ENCODE measurements at regions not wholly inside any gene's neighbourhood (a gene's known extent, or its start where the extent isn't known, plus 50 kb on each side); places are given as distances from the start of the nearest gene placed in this dataset.

GRCh38 chr13:105338773-105339172 lies 1196.7 kb downstream of the EFNB2 start:
- in situ Hi-C loops (cut with MboI; ENCODE audit: low sequenced_read_pairs, unreplicated experiment), result no loop called here
- TF ChIP-seq, protein P1, sequence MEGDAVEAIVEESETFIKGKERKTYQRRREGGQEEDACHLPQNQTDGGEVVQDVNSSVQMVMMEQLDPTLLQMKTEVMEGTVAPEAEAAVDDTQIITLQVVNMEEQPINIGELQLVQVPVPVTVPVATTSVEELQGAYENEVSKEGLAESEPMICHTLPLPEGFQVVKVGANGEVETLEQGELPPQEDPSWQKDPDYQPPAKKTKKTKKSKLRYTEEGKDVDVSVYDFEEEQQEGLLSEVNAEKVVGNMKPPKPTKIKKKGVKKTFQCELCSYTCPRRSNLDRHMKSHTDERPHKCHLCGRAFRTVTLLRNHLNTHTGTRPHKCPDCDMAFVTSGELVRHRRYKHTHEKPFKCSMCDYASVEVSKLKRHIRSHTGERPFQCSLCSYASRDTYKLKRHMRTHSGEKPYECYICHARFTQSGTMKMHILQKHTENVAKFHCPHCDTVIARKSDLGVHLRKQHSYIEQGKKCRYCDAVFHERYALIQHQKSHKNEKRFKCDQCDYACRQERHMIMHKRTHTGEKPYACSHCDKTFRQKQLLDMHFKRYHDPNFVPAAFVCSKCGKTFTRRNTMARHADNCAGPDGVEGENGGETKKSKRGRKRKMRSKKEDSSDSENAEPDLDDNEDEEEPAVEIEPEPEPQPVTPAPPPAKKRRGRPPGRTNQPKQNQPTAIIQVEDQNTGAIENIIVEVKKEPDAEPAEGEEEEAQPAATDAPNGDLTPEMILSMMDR (IDR thresholded peaks at IDR 0.05; ENCODE audit: borderline replicate concordance, control extremely low read depth, extremely low read depth, insufficient read depth, missing control alignments), result no peak
- DNase-seq (ENCODE audit: low spot score), result no peak

DNA sequence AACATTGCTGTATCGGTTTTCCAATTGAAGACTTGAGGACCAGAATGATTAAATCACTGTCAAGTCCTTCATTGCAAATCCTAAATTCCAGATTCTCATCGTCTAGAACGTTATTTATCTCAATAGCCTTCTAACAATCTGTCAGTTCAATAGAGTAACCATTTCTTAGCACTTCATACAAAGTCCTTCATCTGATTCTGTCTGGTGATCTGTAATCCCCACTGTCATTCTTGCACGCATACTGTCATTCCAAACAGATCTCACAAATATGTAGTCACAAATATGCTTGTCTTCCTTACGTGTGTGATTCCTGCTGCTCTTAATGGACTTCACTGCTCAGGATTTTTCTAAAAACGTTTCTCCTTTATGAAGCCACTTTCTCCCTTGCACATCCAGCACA lies 1197.5 kb downstream of the EFNB2 start:
- DNase-seq (ENCODE audit: low spot score), result no peak
- TF ChIP-seq, protein P1 (IDR thresholded peaks at IDR 0.05; ENCODE audit: borderline replicate concordance, control extremely low read depth, extremely low read depth, insufficient read depth, missing control alignments), result no peak
- in situ Hi-C loops (cut with MboI; ENCODE audit: low sequenced_read_pairs, unreplicated experiment), result no loop called here

DNA sequence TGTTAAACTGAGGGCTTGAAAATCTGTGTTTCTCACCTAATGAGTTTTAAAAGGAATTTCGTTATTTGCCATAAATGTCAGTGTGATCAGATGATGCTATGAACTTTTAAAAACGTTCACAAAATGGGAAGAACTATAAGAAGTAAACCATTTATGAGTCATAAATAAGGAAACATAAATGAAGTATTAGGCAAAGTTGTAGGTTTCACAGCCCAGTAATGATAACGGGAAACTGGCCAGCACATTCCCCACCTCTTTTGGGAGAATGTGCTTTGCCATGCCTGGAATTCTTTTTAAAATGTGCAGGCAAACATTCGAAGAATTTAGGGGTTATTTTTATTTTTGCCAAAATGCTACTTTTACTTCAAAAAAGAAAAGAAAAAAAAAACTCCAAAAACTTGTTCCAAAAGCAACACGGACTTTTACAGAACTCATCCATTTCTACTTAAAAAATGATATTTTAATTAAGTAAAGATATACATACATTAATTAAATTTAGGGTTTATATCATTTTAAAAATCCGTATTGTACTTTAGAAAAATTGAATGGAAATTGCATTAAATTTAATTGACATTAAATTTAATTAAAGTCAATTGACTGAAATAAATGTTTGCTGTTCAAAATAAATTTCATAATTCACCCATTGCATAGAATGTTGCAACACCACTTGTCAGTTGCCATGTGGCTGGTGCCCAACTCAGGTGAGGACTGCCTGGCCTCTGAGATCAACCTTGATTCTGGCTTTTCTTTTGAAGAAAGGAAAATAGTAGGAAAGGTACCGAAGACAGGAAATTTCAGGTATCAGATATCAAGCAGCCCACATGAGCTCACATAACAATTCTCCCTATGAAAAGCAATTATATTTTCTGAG lies 1198.5 kb downstream of the EFNB2 start:
- in situ Hi-C loops (cut with MboI; ENCODE audit: low sequenced_read_pairs, unreplicated experiment), result no loop called here
- TF ChIP-seq, protein P1 (IDR thresholded peaks at IDR 0.05; ENCODE audit: borderline replicate concordance, control extremely low read depth, extremely low read depth, insufficient read depth, missing control alignments), result no peak
- DNase-seq (ENCODE audit: low spot score), result no peak

GRCh38 chr13:105334211-105334610 lies 1201.3 kb downstream of the EFNB2 start:
- in situ Hi-C loops (cut with MboI; ENCODE audit: low sequenced_read_pairs, unreplicated experiment), result no loop called here
- DNase-seq (ENCODE audit: low spot score), result no peak
- TF ChIP-seq, protein P1 (IDR thresholded peaks at IDR 0.05; ENCODE audit: borderline replicate concordance, control extremely low read depth, extremely low read depth, insufficient read depth, missing control alignments), result no peak

DNA sequence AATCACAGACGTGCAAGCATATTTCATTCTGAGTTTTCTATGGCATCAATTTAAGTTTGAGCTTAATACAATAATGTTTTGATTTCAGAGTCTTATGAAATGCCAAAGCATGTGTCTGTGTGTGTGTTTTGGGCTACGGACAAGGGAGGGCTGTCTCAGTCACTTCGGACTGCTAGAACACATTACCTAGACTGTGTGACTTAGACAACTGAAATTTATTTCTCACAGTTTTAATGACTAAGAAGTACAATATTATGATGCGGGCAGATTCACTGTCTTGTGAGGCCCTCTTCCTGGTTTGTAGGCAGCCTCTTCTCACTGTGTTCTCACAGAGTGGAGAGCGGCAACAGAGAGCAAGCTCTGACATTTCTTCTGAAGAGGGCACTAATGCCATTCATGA lies 1202.0 kb downstream of the EFNB2 start:
- TF ChIP-seq, protein P1 (IDR thresholded peaks at IDR 0.05; ENCODE audit: borderline replicate concordance, control extremely low read depth, extremely low read depth, insufficient read depth, missing control alignments), result no peak

GRCh38 chr13:105329359-105329758 lies 1206.1 kb downstream of the EFNB2 start:
- no peak for DNase-seq (ENCODE audit: low spot score)
- TF ChIP-seq, protein P1 (IDR thresholded peaks at IDR 0.05; ENCODE audit: borderline replicate concordance, control extremely low read depth, extremely low read depth, insufficient read depth, missing control alignments), result no peak
- in situ Hi-C loops (cut with MboI; ENCODE audit: low sequenced_read_pairs, unreplicated experiment), result no loop called here

More for the DNA sequence above, 1202.0 kb downstream of the EFNB2 start:
- no peak for DNase-seq (ENCODE audit: low spot score)
- in situ Hi-C loops (cut with MboI; ENCODE audit: low sequenced_read_pairs, unreplicated experiment), result no loop called here

Measured in GM13976 (cell line).